ENCODE measurements at regions not wholly inside any gene's neighbourhood (a gene's known extent, or its start where the extent isn't known, plus 50 kb on each side); places are given as distances from the start of the nearest gene placed in this dataset.

- Histone ChIP-seq H3K9me3 (no peaks in the 10 kb centered on the region), H3K36me3 (no peaks in the 10 kb centered on the region), H3K4me1 (no peaks in the 10 kb centered on the region), H3K4me3 (no peak overlapping the region), H3K27ac (no peak overlapping the region), H3K27me3 (no peaks in the 10 kb centered on the region)
- TF ChIP-seq POLR2AphosphoS5 (IDR thresholded peaks at IDR 0.05) (no peak), CTCF (IDR thresholded peaks at IDR 0.05) (no peak), POLR2A (IDR thresholded peaks at IDR 0.05) (no peak), EP300 (IDR thresholded peaks at IDR 0.05) (no peak)
- intact Hi-C loops (cut with DNase I) = no loop called here
- no peak for DNase-seq
Observed at GRCh38 chr15:95095250-95095649, 863.9 kb downstream of the MCTP2 start.

- DNase-seq = no peak
- 93 to 94% methylated on average over 6 of the region's 6 CpGs for WGBS, 2 donors
Observed at GRCh38 chr15:95096651-95097050, 865.3 kb downstream of the MCTP2 start.

GRCh38 chr15:95097361-95097760 lies 866.0 kb downstream of the MCTP2 start:
- intact Hi-C loops (cut with DNase I) = no loop called here
- TF ChIP-seq POLR2AphosphoS5 (IDR thresholded peaks at IDR 0.05) (no peak), EP300 (IDR thresholded peaks at IDR 0.05) (no peak), POLR2A (IDR thresholded peaks at IDR 0.05) (no peak), CTCF (IDR thresholded peaks at IDR 0.05) (no peak)
- no peak overlapping the region for H3K27ac ChIP-seq
- no peak for DNase-seq
- no peaks in the 10 kb centered on the region for H3K9me3 ChIP-seq
- H3K27me3 ChIP-seq = no peaks in the 10 kb centered on the region
- H3K36me3 ChIP-seq = no peaks in the 10 kb centered on the region
- H3K4me1 ChIP-seq = no peaks in the 10 kb centered on the region
- WGBS, 2 donors = 67 to 75% methylated on average over 2 of the region's 2 CpGs
- H3K4me3 ChIP-seq = no peak overlapping the region

More at GRCh38 chr15:95096651-95097050, 865.3 kb downstream of the MCTP2 start:
- Histone ChIP-seq H3K9me3 (no peaks in the 10 kb centered on the region), H3K27ac (no peak overlapping the region), H3K4me3 (no peak overlapping the region), H3K36me3 (no peaks in the 10 kb centered on the region), H3K4me1 (no peaks in the 10 kb centered on the region), H3K27me3 (no peaks in the 10 kb centered on the region)
- intact Hi-C loops (cut with DNase I) = no loop called here
- TF ChIP-seq EP300 (IDR thresholded peaks at IDR 0.05) = no peak
- TF ChIP-seq POLR2A (IDR thresholded peaks at IDR 0.05) = no peak

- no peaks in the 10 kb centered on the region for H3K4me1 ChIP-seq
- 92 to 96% methylated on average over 2 of the region's 2 CpGs for WGBS, 2 donors
- H3K27me3 ChIP-seq = no peaks in the 10 kb centered on the region
- intact Hi-C loops (cut with DNase I) = no loop called here
- TF ChIP-seq POLR2AphosphoS5 (IDR thresholded peaks at IDR 0.05) (no peak), POLR2A (IDR thresholded peaks at IDR 0.05) (no peak), CTCF (IDR thresholded peaks at IDR 0.05) (no peak), EP300 (IDR thresholded peaks at IDR 0.05) (no peak)
- no peak overlapping the region for H3K4me3 ChIP-seq
- no peak overlapping the region for H3K27ac ChIP-seq
- H3K36me3 ChIP-seq = no peaks in the 10 kb centered on the region
- no peaks in the 10 kb centered on the region for H3K9me3 ChIP-seq
- no peak for DNase-seq
Observed at GRCh38 chr15:95105229-95105628, 873.9 kb downstream of the MCTP2 start.

GRCh38 chr15:95106801-95107200 lies 875.4 kb downstream of the MCTP2 start:
- Histone ChIP-seq H3K4me1 (no peaks in the 10 kb centered on the region), H3K27me3 (no peaks in the 10 kb centered on the region), H3K27ac (no peak overlapping the region), H3K9me3 (no peaks in the 10 kb centered on the region), H3K36me3 (no peaks in the 10 kb centered on the region), H3K4me3 (no peak overlapping the region)
- TF ChIP-seq POLR2A (IDR thresholded peaks at IDR 0.05) (no peak), POLR2AphosphoS5 (IDR thresholded peaks at IDR 0.05) (no peak), CTCF (IDR thresholded peaks at IDR 0.05) (no peak), EP300 (IDR thresholded peaks at IDR 0.05) (no peak)
- WGBS, 2 donors = 66 to 78% methylated on average over 2 of the region's 2 CpGs
- intact Hi-C loops (cut with DNase I) = no loop called here
- DNase-seq = no peak
